H9 (cell line): ENCODE measurements at regions not wholly inside any gene's neighbourhood (a gene's known extent, or its start where the extent isn't known, plus 50 kb on each side); places are given as distances from the start of the nearest gene placed in this dataset.

Source experiments
- DNase-seq: peaks from one replicate; pipeline ENCODE4 v3.0.0-alpha.2; 2017
- H2AFZ ChIP-seq: one replicate; pipeline ENCODE4 v1.6.1; 2013; ENCODE audit warnings: mild to moderate bottlenecking, low read length, control low read depth, moderate library complexity
- H2AK5ac ChIP-seq: 2 replicates; pipeline ENCODE4 v1.6.1; 2013; ENCODE audit warnings: low read length, control low read depth, mixed read lengths; ENCODE audit not compliant: insufficient read length
- H2BK120ac ChIP-seq: one replicate; pipeline ENCODE4 v1.6.1; 2013; ENCODE audit warnings: low read depth, mild to moderate bottlenecking, low read length, control low read depth, inconsistent platforms; ENCODE audit not compliant: poor library complexity, severe bottlenecking
- H2BK12ac ChIP-seq: 2 replicates; pipeline ENCODE4 v1.6.1; 2013; ENCODE audit warnings: low read length, control low read depth, mixed read lengths, low read depth; ENCODE audit not compliant: insufficient read length
- H2BK15ac ChIP-seq: 2 replicates; pipeline ENCODE4 v1.6.1; 2013; ENCODE audit warnings: low read depth, low read length, control low read depth
- H2BK20ac ChIP-seq: one replicate; pipeline ENCODE4 v1.6.1; 2013; ENCODE audit warnings: low read depth, mild to moderate bottlenecking, low read length, control low read depth, inconsistent platforms; ENCODE audit not compliant: poor library complexity, severe bottlenecking
- H2BK5ac ChIP-seq: 2 replicates; pipeline ENCODE4 v1.6.1; 2013; ENCODE audit warnings: low read length, control low read depth, mixed read lengths; ENCODE audit not compliant: insufficient read length
- H3K14ac ChIP-seq: 2 replicates; pipeline ENCODE4 v1.6.1; 2013; ENCODE audit warnings: low read length, control low read depth; ENCODE audit not compliant: insufficient read depth
- H3K18ac ChIP-seq: 2 replicates; pipeline ENCODE4 v1.6.1; 2013; ENCODE audit warnings: low read depth, mild to moderate bottlenecking, mixed read lengths, low read length, control low read depth; ENCODE audit not compliant: insufficient read length
- H3K23ac ChIP-seq: 2 replicates; pipeline ENCODE4 v1.6.1; 2013; ENCODE audit warnings: low read length, control low read depth, mixed read lengths, low read depth; ENCODE audit not compliant: insufficient read length
- H3K23me2 ChIP-seq: 2 replicates; pipeline ENCODE4 v1.6.1; 2013; ENCODE audit warnings: low read depth, mild to moderate bottlenecking, mixed read lengths, low read length, control low read depth; ENCODE audit not compliant: insufficient read length, poor library complexity, severe bottlenecking
- H3K27ac ChIP-seq: 2 replicates; pipeline ENCODE4 v1.5.1; 2013; ENCODE audit warnings: low read length, control low read depth, mixed read lengths, low read depth; ENCODE audit not compliant: insufficient read length
- H3K27me3 ChIP-seq: 2 replicates; pipeline ENCODE4 v1.6.1; 2013; ENCODE audit warnings: low read length, control low read depth, inconsistent platforms; ENCODE audit not compliant: insufficient read depth
- H3K4ac ChIP-seq: 2 replicates; pipeline ENCODE4 v1.6.1; 2013; ENCODE audit warnings: low read depth, mild to moderate bottlenecking, control low read depth, inconsistent platforms, low read length, moderate library complexity
- H3K4me1 ChIP-seq: 2 replicates; pipeline ENCODE4 v1.6.1; 2013; ENCODE audit warnings: low read length, control low read depth, inconsistent platforms; ENCODE audit not compliant: insufficient read depth
- H3K4me2 ChIP-seq: 2 replicates; pipeline ENCODE4 v1.6.1; 2013; ENCODE audit warnings: low read length, control low read depth, mixed read lengths; ENCODE audit not compliant: insufficient read length, insufficient read depth
- H3K56ac ChIP-seq: 2 replicates; pipeline ENCODE4 v1.6.1; 2013; ENCODE audit warnings: low read depth, mild to moderate bottlenecking, mixed read lengths, low read length, control low read depth; ENCODE audit not compliant: insufficient read length
- H3K79me1 ChIP-seq: 2 replicates; pipeline ENCODE4 v1.6.1; 2013; ENCODE audit warnings: low read depth, mild to moderate bottlenecking, moderate library complexity, low read length, control low read depth, inconsistent platforms; ENCODE audit not compliant: insufficient read depth, poor library complexity, severe bottlenecking
- H3K79me2 ChIP-seq: 2 replicates; pipeline ENCODE4 v1.6.1; 2013; ENCODE audit warnings: low read length, control low read depth, inconsistent platforms; ENCODE audit not compliant: insufficient read depth
- H3K9ac ChIP-seq: 2 replicates; pipeline ENCODE4 v1.6.1; 2013; ENCODE audit warnings: low read length, control low read depth, mixed read lengths; ENCODE audit not compliant: insufficient read length; ENCODE audit errors: extremely low read depth
- H3K9me3 ChIP-seq: one replicate; pipeline ENCODE4 v1.6.1; 2013; ENCODE audit warnings: low read depth, low read length, inconsistent platforms; ENCODE audit not compliant: control insufficient read depth
- H3T11ph ChIP-seq: one replicate; pipeline ENCODE4 v1.6.1; 2013; ENCODE audit warnings: mild to moderate bottlenecking, low read length, control low read depth, inconsistent platforms
- H4K20me1 ChIP-seq: one replicate; pipeline ENCODE4 v1.6.1; 2013; ENCODE audit not compliant: control insufficient read depth, insufficient read length, insufficient read depth
- H4K5ac ChIP-seq: 2 replicates; pipeline ENCODE4 v1.6.1; 2013; ENCODE audit warnings: low read depth, mild to moderate bottlenecking, mixed read lengths, low read length, control low read depth; ENCODE audit not compliant: insufficient read length
- H4K8ac ChIP-seq: replicated peaks from 2 replicates; pipeline ENCODE4 v1.6.1; 2013; ENCODE audit warnings: low read length, control low read depth, mixed read lengths, low read depth; ENCODE audit not compliant: insufficient read length
- H4K91ac ChIP-seq: 2 replicates; pipeline ENCODE4 v1.6.1; 2013; ENCODE audit warnings: low read depth, mild to moderate bottlenecking, moderate library complexity, mixed read lengths, low read length, control low read depth; ENCODE audit not compliant: insufficient read length
- H3K27ac Mint-ChIP-seq, 3 experiments: 2 replicates in 2 of 3; 3 replicates in 1 of 3; pipeline ENCODE4 v1.8.0; 2020 to 2021; ENCODE audit warnings: mixed read lengths in 3 of 3, mild to moderate bottlenecking in 1 of 3, moderate library complexity in 1 of 3
- H3K27me3 Mint-ChIP-seq: 2 replicates; pipeline ENCODE4 v1.8.0; 2021; ENCODE audit warnings: low read depth, mild to moderate bottlenecking, moderate library complexity, mixed read lengths
- H3K36me3 Mint-ChIP-seq, 3 experiments: 2 replicates in 2 of 3; 3 replicates in 1 of 3; pipeline ENCODE4 v1.8.0; 2020 to 2021; ENCODE audit warnings: low read depth in 3 of 3, mixed read lengths in 3 of 3; ENCODE audit not compliant: insufficient read depth in 1 of 3
- H3K4me1 Mint-ChIP-seq, 2 experiments: 2 replicates each; pipeline ENCODE4 v1.8.0; 2020; ENCODE audit warnings: mixed read lengths in 2 of 2
- H3K4me3 Mint-ChIP-seq, 2 experiments: 2 replicates in 1 of 2; 3 replicates in 1 of 2; pipeline ENCODE4 v1.8.0; 2020 to 2021; ENCODE audit warnings: mild to moderate bottlenecking in 2 of 2, mixed read lengths in 2 of 2, moderate library complexity in 1 of 2
- H3K9me3 Mint-ChIP-seq, 2 experiments: 2 replicates in 1 of 2; 3 replicates in 1 of 2; pipeline ENCODE4 v1.8.0; 2020; ENCODE audit warnings: mild to moderate bottlenecking in 2 of 2, mixed read lengths in 2 of 2, moderate library complexity in 1 of 2
- TF ChIP-seq, protein P1 (sequence below): fragments of 200-600 bp; sonication (generic); conservative IDR thresholded peaks from 3 replicates; pipeline ENCODE4 v1.8.0; 2021; ENCODE audit warnings: antibody characterized with exemption, mild to moderate bottlenecking

DNA sequence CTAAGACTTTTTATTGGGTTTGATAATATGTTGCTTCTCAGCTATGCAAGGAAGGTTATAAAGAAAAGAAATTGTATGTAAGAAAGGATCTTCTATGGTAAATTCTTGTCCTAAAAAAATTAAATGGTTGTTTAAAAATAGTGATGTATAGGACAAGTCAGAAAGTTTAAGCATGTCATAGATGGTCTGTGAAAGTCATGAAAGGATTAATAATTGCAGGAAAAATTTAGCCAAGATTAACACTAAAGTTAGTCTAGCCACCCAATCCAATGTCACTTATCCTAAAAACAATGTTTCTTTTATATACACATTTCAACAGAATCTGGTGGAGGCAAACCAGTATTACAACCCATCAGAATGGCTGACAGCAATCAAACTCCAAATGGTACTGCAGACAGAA, 1046.7 kb upstream of the SLC39A10 start:
- Mint-ChIP-seq H3K9me3 (peaks cover 55 to 57% of the 10 kb centered on the region in 2 experiments), H3K36me3 (peaks cover 25 to 52% (median 36%) of the 10 kb centered on the region in 3 experiments), H3K4me1 (no peaks in the 10 kb centered on the region), H3K27me3 (peaks cover 2% of the 10 kb centered on the region; the same call in 1 of the 2 replicates), H3K27ac (no peak overlapping the region), H3K4me3 (no peak overlapping the region)
- Histone ChIP-seq H2AK5ac (no peak overlapping the region), H3T11ph (no peak overlapping the region), H3K4me1 (no peaks in the 10 kb centered on the region), H3K4ac (no peak overlapping the region), H3K27ac (no peak overlapping the region), H3K14ac (no peak overlapping the region), H4K5ac (no peak overlapping the region), H2BK20ac (no peak overlapping the region), H3K9me3 (peaks cover 9% of the 10 kb centered on the region), H2AFZ (no peak overlapping the region), H2BK5ac (no peak overlapping the region), H2BK120ac (no peak overlapping the region), H3K18ac (no peak overlapping the region), H4K8ac (no peak overlapping the region), H3K79me1 (no peaks in the 10 kb centered on the region), H3K23ac (no peak overlapping the region), H3K79me2 (no peaks in the 10 kb centered on the region), H3K56ac (no peak overlapping the region), H2BK15ac (no peak overlapping the region), H3K27me3 (no peaks in the 10 kb centered on the region), H4K20me1 (no peaks in the 10 kb centered on the region), H2BK12ac (no peak overlapping the region), H3K4me2 (no peak overlapping the region), H4K91ac (no peak overlapping the region), H3K23me2 (no peaks in the 10 kb centered on the region), H3K9ac (no peak overlapping the region)
- no peak for DNase-seq
- TF ChIP-seq, protein P1, sequence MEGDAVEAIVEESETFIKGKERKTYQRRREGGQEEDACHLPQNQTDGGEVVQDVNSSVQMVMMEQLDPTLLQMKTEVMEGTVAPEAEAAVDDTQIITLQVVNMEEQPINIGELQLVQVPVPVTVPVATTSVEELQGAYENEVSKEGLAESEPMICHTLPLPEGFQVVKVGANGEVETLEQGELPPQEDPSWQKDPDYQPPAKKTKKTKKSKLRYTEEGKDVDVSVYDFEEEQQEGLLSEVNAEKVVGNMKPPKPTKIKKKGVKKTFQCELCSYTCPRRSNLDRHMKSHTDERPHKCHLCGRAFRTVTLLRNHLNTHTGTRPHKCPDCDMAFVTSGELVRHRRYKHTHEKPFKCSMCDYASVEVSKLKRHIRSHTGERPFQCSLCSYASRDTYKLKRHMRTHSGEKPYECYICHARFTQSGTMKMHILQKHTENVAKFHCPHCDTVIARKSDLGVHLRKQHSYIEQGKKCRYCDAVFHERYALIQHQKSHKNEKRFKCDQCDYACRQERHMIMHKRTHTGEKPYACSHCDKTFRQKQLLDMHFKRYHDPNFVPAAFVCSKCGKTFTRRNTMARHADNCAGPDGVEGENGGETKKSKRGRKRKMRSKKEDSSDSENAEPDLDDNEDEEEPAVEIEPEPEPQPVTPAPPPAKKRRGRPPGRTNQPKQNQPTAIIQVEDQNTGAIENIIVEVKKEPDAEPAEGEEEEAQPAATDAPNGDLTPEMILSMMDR: no peak
